T-cell (primary cell): ENCODE measurements at regions not wholly inside any gene's neighbourhood (a gene's known extent, or its start where the extent isn't known, plus 50 kb on each side); places are given as distances from the start of the nearest gene placed in this dataset.
"Not testable (repeated sequence)": the region's sequence is repeated elsewhere in the genome, so short reads cannot be mapped to it uniquely, and the experiment has no call there.

Experiments used
- ATAC-seq, 4 experiments: fragments of 200-7000 bp in 3 of 4; fragments of 150-1000 bp in 1 of 4; cut with Tn5 transposase; replicated peaks in 1 of 4; 1 replicate in 3 of 4; 2 replicates in 1 of 4; pipeline ENCODE4 v1.10.0; 2021; ENCODE audit warnings: moderate library complexity in 3 of 4, mild to moderate bottlenecking in 2 of 4, moderate number of reproducible peaks in 1 of 4
- CTCF ChIA-PET, 2 donors: fragments of 300-600 bp; sonication (Branson Sonifier 250); formaldehyde crosslinking; loops; one replicate each; lab custom pipeline; 2022; ENCODE audit warnings: antibody characterized with exemption in 2 of 2; lab: Charles Lee
- POLR2A ChIA-PET, 2 donors: fragments of 300-600 bp; sonication (Branson Sonifier 250); formaldehyde crosslinking; loops; one replicate each; lab custom pipeline; 2022; ENCODE audit warnings: antibody characterized with exemption in 2 of 2; lab: Charles Lee
- DNase-seq, 35 experiments: peaks; one replicate each; pipeline versions ENCODE4 v3.0.0 to v3.0.0-alpha.2; 2013 to 2023
- H3K27ac ChIP-seq: one replicate; pipeline ENCODE4 v1.5.1; 2013; ENCODE audit warnings: low read length
- H3K27me3 ChIP-seq, 2 experiments: replicated peaks in 1 of 2; 1 replicate in 1 of 2; 2 replicates in 1 of 2; pipeline versions ENCODE4 v1.6.1 to v1.7.0; 2013; ENCODE audit warnings: low read length in 1 of 2, mixed read lengths in 1 of 2; ENCODE audit not compliant: control insufficient read depth in 2 of 2, insufficient read depth in 2 of 2; ENCODE audit errors: extremely low read depth in 1 of 2
- H3K36me3 ChIP-seq, 2 donors: 1 replicate in 1 of 2; 2 replicates in 1 of 2; pipeline versions ENCODE4 v1.6.1 to v1.7.0; 2013; ENCODE audit warnings: low read length in 1 of 2; ENCODE audit not compliant: control insufficient read depth in 2 of 2, insufficient read depth in 1 of 2; ENCODE audit errors: extremely low read depth in 1 of 2
- H3K4me1 ChIP-seq, 2 experiments: 1 replicate in 1 of 2; 2 replicates in 1 of 2; pipeline versions ENCODE4 v1.6.1 to v1.7.0; 2013; ENCODE audit warnings: low read length in 2 of 2, mixed read lengths in 1 of 2; ENCODE audit not compliant: insufficient read depth in 2 of 2, control insufficient read depth in 1 of 2; ENCODE audit errors: extremely low read depth in 1 of 2
- H3K4me3 ChIP-seq, 2 donors: 1 replicate in 1 of 2; 2 replicates in 1 of 2; pipeline versions ENCODE4 v1.5.1 to v1.7.0; 2013; ENCODE audit warnings: mild to moderate bottlenecking in 2 of 2, low read length in 1 of 2, moderate library complexity in 1 of 2; ENCODE audit not compliant: control insufficient read depth in 1 of 2; ENCODE audit errors: extremely low read depth in 1 of 2
- H3K9me3 ChIP-seq: 2 replicates; pipeline ENCODE4 v1.7.0; 2013
- H3K27ac Mint-ChIP-seq, 2 donors: one replicate each; pipeline ENCODE4 v1.8.0; 2020 to 2021; ENCODE audit warnings: mild to moderate bottlenecking in 2 of 2, mixed read lengths in 2 of 2
- H3K27me3 Mint-ChIP-seq, 2 donors: one replicate each; pipeline ENCODE4 v1.8.0; 2021 to 2022; ENCODE audit warnings: mixed read lengths in 2 of 2
- H3K36me3 Mint-ChIP-seq: one replicate; pipeline ENCODE4 v1.8.0; 2021; ENCODE audit warnings: mixed read lengths
- H3K4me1 Mint-ChIP-seq, 3 donors: one replicate each; pipeline ENCODE4 v1.8.0; 2020 to 2022; ENCODE audit warnings: mixed read lengths in 3 of 3, mild to moderate bottlenecking in 1 of 3
- H3K4me3 Mint-ChIP-seq, 3 donors: one replicate each; pipeline ENCODE4 v1.8.0; 2020 to 2022; ENCODE audit warnings: mild to moderate bottlenecking in 3 of 3, mixed read lengths in 3 of 3, moderate library complexity in 3 of 3
- H3K9me3 Mint-ChIP-seq, 3 donors: one replicate each; pipeline ENCODE4 v1.8.0; 2020 to 2022; ENCODE audit warnings: mixed read lengths in 3 of 3
- WGBS: methylation state at CpG from one replicate; pipeline ENCODE4 v1.1.5; 2013; ENCODE audit warnings: missing lambda C conversion rate; ENCODE audit not compliant: insufficient coverage; 5-methylcytosine and 5-hydroxymethylcytosine counted together

GRCh38 chr1:238380167-238380566, 489.4 kb upstream of the ZP4 start:
- Histone ChIP-seq H3K4me1 (no peaks in the 10 kb centered on the region), H3K4me3 (no peak overlapping the region), H3K9me3 (no peaks in the 10 kb centered on the region), H3K27ac (no peak overlapping the region), H3K36me3 (no peaks in the 10 kb centered on the region), H3K27me3 (no peaks in the 10 kb centered on the region)
- ATAC-seq (no peak), DNase-seq (no peak)
- no peaks in the 10 kb centered on the region for H3K4me1 Mint-ChIP-seq
- H3K27me3 Mint-ChIP-seq = no peaks in the 10 kb centered on the region
- H3K36me3 Mint-ChIP-seq = no peaks in the 10 kb centered on the region
- POLR2A ChIA-PET = no interaction called here
- peaks cover 11 to 16% (median 12%) of the 10 kb centered on the region in 3 donors for H3K9me3 Mint-ChIP-seq
- WGBS = 90% methylated on average over 2 of the region's 2 CpGs
- no peak overlapping the region for H3K27ac Mint-ChIP-seq
- CTCF ChIA-PET = no interaction called here
- H3K4me3 Mint-ChIP-seq = no peak overlapping the region

- H3K4me1 Mint-ChIP-seq, H3K36me3 Mint-ChIP-seq, H3K27ac ChIP-seq, H3K4me1 ChIP-seq, H3K36me3 ChIP-seq, H3K27me3 Mint-ChIP-seq, H3K27me3 ChIP-seq, CTCF ChIA-PET, POLR2A ChIA-PET, DNase-seq, ATAC-seq, H3K4me3 ChIP-seq, H3K27ac Mint-ChIP-seq, H3K9me3 ChIP-seq, H3K4me3 Mint-ChIP-seq: not testable (repeated sequence)
- WGBS = 92% methylated on average over 2 of the region's 9 CpGs
- H3K9me3 Mint-ChIP-seq = peaks cover 11 to 16% (median 12%) of the 10 kb centered on the region in 3 donors
Observed at GRCh38 chr1:238379446-238379845, 488.7 kb upstream of the ZP4 start.

GRCh38 chr1:238377280-238377919, 486.7 kb upstream of the ZP4 start:
- POLR2A ChIA-PET = interaction anchor here in 1 of 2 donors (0.6 kb wide), 1 partner anchor 13 kb away, joined by 3 read pairs; no protein-coding TSS in a partner anchor
- H3K4me3 Mint-ChIP-seq = no peak overlapping the region
- Histone ChIP-seq H3K4me3 (no peak overlapping the region), H3K36me3 (no peaks in the 10 kb centered on the region), H3K27me3 (no peaks in the 10 kb centered on the region), H3K27ac (no peak overlapping the region), H3K9me3 (no peaks in the 10 kb centered on the region), H3K4me1 (no peaks in the 10 kb centered on the region)
- WGBS = 76% methylated on average over 5 of the region's 7 CpGs
- H3K27ac Mint-ChIP-seq = no peak overlapping the region
- CTCF ChIA-PET = no interaction called here
- H3K36me3 Mint-ChIP-seq = no peaks in the 10 kb centered on the region
- ATAC-seq (no peak), DNase-seq (no peak)
- H3K9me3 Mint-ChIP-seq = peaks cover 12 to 20% (median 12%) of the 10 kb centered on the region in 3 donors
- H3K4me1 Mint-ChIP-seq = no peaks in the 10 kb centered on the region
- H3K27me3 Mint-ChIP-seq = no peaks in the 10 kb centered on the region

GRCh38 chr1:238370599-238370998, 479.9 kb upstream of the ZP4 start:
- Mint-ChIP-seq H3K36me3 (no peaks in the 10 kb centered on the region), H3K4me1 (no peaks in the 10 kb centered on the region), H3K4me3 (no peak overlapping the region), H3K9me3 (peaks cover 0 to 25% (median 14%) of the 10 kb centered on the region in 3 donors), H3K27ac (no peak overlapping the region), H3K27me3 (no peaks in the 10 kb centered on the region)
- no peaks in the 10 kb centered on the region for H3K4me1 ChIP-seq
- H3K27ac ChIP-seq = no peak overlapping the region
- H3K4me3 ChIP-seq = no peak overlapping the region
- DNase-seq (no peak), ATAC-seq (no peak)
- H3K36me3 ChIP-seq = no peaks in the 10 kb centered on the region
- no peaks in the 10 kb centered on the region for H3K27me3 ChIP-seq
- ChIA-PET POLR2A (no interaction called here), CTCF (no interaction called here)
- 82% methylated on average over 1 of the region's 2 CpGs for WGBS
- H3K9me3 ChIP-seq = no peaks in the 10 kb centered on the region

GRCh38 chr1:238364214-238364892, 473.6 kb upstream of the ZP4 start:
- Mint-ChIP-seq H3K9me3 (peaks cover 0 to 21% (median 11%) of the 10 kb centered on the region in 3 donors), H3K4me3 (no peak overlapping the region), H3K27ac (no peak overlapping the region), H3K36me3 (no peaks in the 10 kb centered on the region), H3K4me1 (no peaks in the 10 kb centered on the region), H3K27me3 (no peaks in the 10 kb centered on the region)
- DNase-seq (no peak), ATAC-seq (no peak)
- POLR2A ChIA-PET = interaction anchor here in 1 of 2 donors (0.5 kb wide), 1 partner anchor 14 kb away, joined by 3 read pairs; no protein-coding TSS in a partner anchor
- Histone ChIP-seq H3K4me1 (no peaks in the 10 kb centered on the region), H3K36me3 (no peaks in the 10 kb centered on the region), H3K4me3 (no peak overlapping the region), H3K27ac (no peak overlapping the region), H3K9me3 (no peaks in the 10 kb centered on the region), H3K27me3 (no peaks in the 10 kb centered on the region)
- WGBS = no CpG with 5 or more reads among the region's 4 CpGs
- CTCF ChIA-PET = no interaction called here

GRCh38 chr1:238360474-238360873, 469.8 kb upstream of the ZP4 start:
- Histone ChIP-seq H3K9me3 (no peaks in the 10 kb centered on the region), H3K4me1 (no peaks in the 10 kb centered on the region), H3K27ac (no peak overlapping the region), H3K27me3 (no peaks in the 10 kb centered on the region), H3K36me3 (no peaks in the 10 kb centered on the region), H3K4me3 (no peak overlapping the region)
- H3K9me3 Mint-ChIP-seq = peaks cover 0 to 20% (median 10%) of the 10 kb centered on the region in 3 donors
- DNase-seq (no peak), ATAC-seq (no peak)
- POLR2A ChIA-PET = no interaction called here
- H3K4me1 Mint-ChIP-seq = no peaks in the 10 kb centered on the region
- CTCF ChIA-PET = no interaction called here
- WGBS = no CpG with 5 or more reads among the region's 7 CpGs
- H3K27ac Mint-ChIP-seq = no peak overlapping the region
- H3K36me3 Mint-ChIP-seq = no peaks in the 10 kb centered on the region
- no peaks in the 10 kb centered on the region for H3K27me3 Mint-ChIP-seq
- H3K4me3 Mint-ChIP-seq = no peak overlapping the region
